Heart left ventricle (tissue), 13 donors: ENCODE measurements at regions not wholly inside any gene's neighbourhood (a gene's known extent, or its start where the extent isn't known, plus 50 kb on each side); places are given as distances from the start of the nearest gene placed in this dataset.

ENCODE experiments used
- POLR2A ChIP-seq, 2 donors: fragments of 450-650 bp; IDR thresholded peaks; one replicate each; pipeline ENCODE4 v1.6.1; 2017; ENCODE audit warnings: antibody characterized with exemption in 2 of 2, mild to moderate bottlenecking in 2 of 2, moderate library complexity in 2 of 2
- TF ChIP-seq, protein P1 (sequence below), 12 donors: fragments of 200-600 bp; sonication (generic) in 4 of 12; IDR thresholded peaks; one replicate each; pipeline versions ENCODE4 v1.5.0 to v1.8.0; 2018 to 2022; ENCODE audit warnings: antibody characterized with exemption in 12 of 12, mild to moderate bottlenecking in 5 of 12
- donor health status: ischemic (EF 13 %, LVEDD 7.1; RV severe dilation, severe dysfunction).
- donor health status: DM: no; HTN: yes; CAD: no.
- donor health status: DM: no; HTN: no; CAD: no.
- donor health status: ischemic (EF 25% LVEDD 6.9; RV normal size, moderate dysfunction).
- donor health status: ischemic (EF 25% LVEDD 5.7; RV mildly dilated, moderate dysfunction).
- donor health status: ischemic (EF 35%, LVEDD 5.7; RV mildly dilated, moderate dysfunction).
- donor health status: nonischemic (EF 11% LVEDD 7.7; RV severe dilation, severe dysfunction).
- donor health status: DM: yes; HTN: yes; CAD: no.
- donor health status: PGD.
- donor health status: ischemic (EF 29% LVEDD 5.4; RV normal size, mild dysfunction).
- donor health status: nonischemic (EF 23%, LVEDD 6.1; RV moderate dilation, normal function).

DNA sequence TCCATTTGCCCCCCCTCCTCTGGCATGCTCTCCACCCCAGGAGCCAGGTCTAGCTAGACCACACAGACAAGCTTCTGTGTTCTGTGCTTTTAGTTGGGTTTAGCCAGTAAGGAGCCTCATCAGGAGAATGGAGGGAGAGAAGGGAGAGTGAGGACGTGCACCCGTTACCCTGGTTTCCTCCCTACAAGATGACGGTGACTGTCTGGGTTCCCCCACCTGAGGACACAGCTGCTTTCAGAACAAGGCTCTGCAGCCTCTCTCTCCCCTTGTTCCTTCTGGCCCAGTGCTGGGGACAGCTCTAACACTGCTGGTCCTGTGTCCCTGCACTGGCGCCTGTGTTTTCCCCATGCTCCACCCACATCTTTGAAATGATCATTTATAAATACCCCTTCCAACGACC lies 184.4 kb upstream of the GALNT2 start:
- TF ChIP-seq, protein P1, sequence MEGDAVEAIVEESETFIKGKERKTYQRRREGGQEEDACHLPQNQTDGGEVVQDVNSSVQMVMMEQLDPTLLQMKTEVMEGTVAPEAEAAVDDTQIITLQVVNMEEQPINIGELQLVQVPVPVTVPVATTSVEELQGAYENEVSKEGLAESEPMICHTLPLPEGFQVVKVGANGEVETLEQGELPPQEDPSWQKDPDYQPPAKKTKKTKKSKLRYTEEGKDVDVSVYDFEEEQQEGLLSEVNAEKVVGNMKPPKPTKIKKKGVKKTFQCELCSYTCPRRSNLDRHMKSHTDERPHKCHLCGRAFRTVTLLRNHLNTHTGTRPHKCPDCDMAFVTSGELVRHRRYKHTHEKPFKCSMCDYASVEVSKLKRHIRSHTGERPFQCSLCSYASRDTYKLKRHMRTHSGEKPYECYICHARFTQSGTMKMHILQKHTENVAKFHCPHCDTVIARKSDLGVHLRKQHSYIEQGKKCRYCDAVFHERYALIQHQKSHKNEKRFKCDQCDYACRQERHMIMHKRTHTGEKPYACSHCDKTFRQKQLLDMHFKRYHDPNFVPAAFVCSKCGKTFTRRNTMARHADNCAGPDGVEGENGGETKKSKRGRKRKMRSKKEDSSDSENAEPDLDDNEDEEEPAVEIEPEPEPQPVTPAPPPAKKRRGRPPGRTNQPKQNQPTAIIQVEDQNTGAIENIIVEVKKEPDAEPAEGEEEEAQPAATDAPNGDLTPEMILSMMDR (IDR thresholded peaks at IDR 0.05): no peak
- TF ChIP-seq POLR2A (IDR thresholded peaks at IDR 0.05): no peak
